Panc1 (cell line): ENCODE measurements at regions not wholly inside any gene's neighbourhood (a gene's known extent, or its start where the extent isn't known, plus 50 kb on each side); places are given as distances from the start of the nearest gene placed in this dataset.

Experiments
- ATAC-seq: fragments of 200-7000 bp; cut with Tn5 transposase; 2 replicates; pipeline ENCODE4 v1.9.1; 2020; ENCODE audit warnings: mild to moderate bottlenecking, moderate library complexity
- BruUV-seq: library from RNA; stranded (reverse); fragments of 400-500 nt; replicated peaks from 2 replicates; lab custom pipeline; 2021; lab: Mats Ljungman, UMichigan
- CTCF ChIA-PET: fragments of 300-600 bp; sonication (Branson Sonifier 250); formaldehyde crosslinking; loops from one replicate; lab custom pipeline; 2022; ENCODE audit warnings: antibody characterized with exemption; lab: Charles Lee
- POLR2A ChIA-PET: fragments of 300-600 bp; sonication (Branson Sonifier 250); formaldehyde crosslinking; loops from one replicate; lab custom pipeline; 2022; ENCODE audit warnings: antibody characterized with exemption; lab: Charles Lee
- DNase-seq: peaks from one replicate; pipeline ENCODE4 v3.0.0-alpha.2; 2010; ENCODE audit warnings: low read depth, low spot score
- H3K27ac ChIP-seq: 2 replicates; pipeline ENCODE4 v1.5.1; 2011; ENCODE audit warnings: mild to moderate bottlenecking, low read length, inconsistent platforms
- H3K27me3 ChIP-seq: fragments of 200-500 bp; sonication (Bioruptor generic); 2 replicates; pipeline ENCODE4 v1.6.0; 2014; ENCODE audit warnings: low read length, inconsistent platforms; ENCODE audit not compliant: control insufficient read depth, insufficient read depth
- H3K36me3 ChIP-seq: fragments of 200-500 bp; sonication (Bioruptor generic); 2 replicates; pipeline ENCODE4 v1.5.1; 2014; ENCODE audit warnings: inconsistent platforms, mild to moderate bottlenecking, low read length, moderate library complexity; ENCODE audit not compliant: control insufficient read depth, insufficient read depth
- H3K4me1 ChIP-seq: 2 replicates; pipeline ENCODE4 v1.5.1; 2011; ENCODE audit warnings: inconsistent platforms, mild to moderate bottlenecking, low read length, moderate library complexity; ENCODE audit not compliant: control insufficient read depth, insufficient read depth
- H3K4me3 ChIP-seq, 2 experiments: 2 replicates each; pipeline ENCODE4 v1.5.1; 2011 to 2012; ENCODE audit warnings: low read depth in 2 of 2, low read length in 2 of 2, mild to moderate bottlenecking in 2 of 2, inconsistent platforms in 1 of 2, moderate library complexity in 1 of 2
- H3K9me3 ChIP-seq: fragments of 200-500 bp; sonication (Bioruptor generic); 2 replicates; pipeline ENCODE4 v1.5.1; 2014; ENCODE audit warnings: low read depth, mild to moderate bottlenecking, inconsistent platforms, low read length, moderate library complexity; ENCODE audit not compliant: control insufficient read depth, insufficient read depth
- CTCF ChIP-seq: fragments of 450-650 bp; IDR thresholded peaks from 2 replicates; pipeline ENCODE4 v1.5.1; 2017; ENCODE audit warnings: mild to moderate bottlenecking
- POLR2AphosphoS5 ChIP-seq: IDR thresholded peaks from 2 replicates; pipeline ENCODE4 v1.6.1; 2012; ENCODE audit warnings: mild to moderate bottlenecking, low read depth, low read length, moderate library complexity
- REST ChIP-seq, 2 experiments: IDR thresholded peaks; 2 replicates each; pipeline ENCODE4 v1.6.1; 2011 to 2012; ENCODE audit warnings: low read depth in 2 of 2, control low read depth in 1 of 2, low read length in 1 of 2, mild to moderate bottlenecking in 1 of 2, moderate library complexity in 1 of 2; ENCODE audit not compliant: insufficient read depth in 1 of 2
- SIN3A ChIP-seq: IDR thresholded peaks from 2 replicates; pipeline ENCODE4 v1.6.1; 2012; ENCODE audit warnings: low read depth, mild to moderate bottlenecking, low read length, moderate library complexity, borderline replicate concordance; ENCODE audit not compliant: insufficient read depth
- TCF7L2 ChIP-seq: IDR thresholded peaks from 2 replicates; pipeline ENCODE4 v1.6.1; 2011; ENCODE audit warnings: mild to moderate bottlenecking, low read depth, low read length, inconsistent platforms
- in situ Hi-C: cut with HindIII; loops from 2 replicates; pipeline ENCODE4 v1.10.0; 2016; ENCODE audit warnings: low sequenced_read_pairs, low pct_unique_long_range_greater_than_20kb
- intact Hi-C: fragments of 100-400 bp; cut with micrococcal nuclease; formaldehyde crosslinking; loops from one replicate; pipeline ENCODE4 v1.10.0; 2022; ENCODE audit not compliant: unreplicated experiment

- no peaks in the 10 kb centered on the region for H3K9me3 ChIP-seq
- ATAC-seq (no peak), DNase-seq (no peak)
- no peak overlapping the region for H3K4me3 ChIP-seq
- no peaks in the 10 kb centered on the region for H3K36me3 ChIP-seq
- ChIA-PET CTCF (no interaction called here), POLR2A (no interaction called here)
- intact Hi-C loops: no loop called here
- no peaks in the 10 kb centered on the region for H3K4me1 ChIP-seq
- no peak for TF ChIP-seq POLR2AphosphoS5
- TF ChIP-seq CTCF: no peak
- no peak for TF ChIP-seq SIN3A
- TF ChIP-seq REST (IDR thresholded peaks at IDR 0.05; ENCODE audit: insufficient read depth in 1 of 2, low read depth in 2 of 2, low read length in 1 of 2): no peak
- no peak for TF ChIP-seq TCF7L2
- in situ Hi-C loops: no loop called here
- no peak overlapping the region for H3K27ac ChIP-seq
- BruUV-seq: no TSS peak
- no peaks in the 10 kb centered on the region for H3K27me3 ChIP-seq
Measured at GRCh38 chr5:68002836-68003235, 212.7 kb upstream of the PIK3R1 start.

- no peaks in the 10 kb centered on the region for H3K4me1 ChIP-seq
- BruUV-seq: no TSS peak
- H3K4me3 ChIP-seq: no peak overlapping the region
- ChIA-PET POLR2A (no interaction called here), CTCF (interaction anchor here (0.7 kb wide), 1 partner anchor 11 kb away, joined by 4 read pairs; no protein-coding TSS in a partner anchor)
- in situ Hi-C loops: no loop called here
- no peaks in the 10 kb centered on the region for H3K9me3 ChIP-seq
- no peak overlapping the region for H3K27ac ChIP-seq
- TF ChIP-seq POLR2AphosphoS5 (no peak), CTCF (no peak), REST (IDR thresholded peaks at IDR 0.05; ENCODE audit: insufficient read depth in 1 of 2, low read depth in 2 of 2, low read length in 1 of 2) (no peak), SIN3A (no peak)
- no peak for DNase-seq
- intact Hi-C loops: no loop called here
- no peaks in the 10 kb centered on the region for H3K27me3 ChIP-seq
- no peaks in the 10 kb centered on the region for H3K36me3 ChIP-seq
- ATAC-seq: no peak
Measured at GRCh38 chr5:68000805-68001204, 214.8 kb upstream of the PIK3R1 start.
